ENCODE measurements at regions not wholly inside any gene's neighbourhood (a gene's known extent, or its start where the extent isn't known, plus 50 kb on each side); places are given as distances from the start of the nearest gene placed in this dataset.

GRCh38 chr4:160136021-160136420 is 1033.1 kb downstream of the RAPGEF2 start:
- H3K4me3 ChIP-seq (ENCODE audit: control insufficient read depth, low read depth, low read length): no peak overlapping the region
- DNase-seq (ENCODE audit: low read depth): no peak
- no peak for TF ChIP-seq CTCF (conservative IDR thresholded peaks at IDR 0.05; ENCODE audit: control insufficient read depth, insufficient read depth, low read depth, low read length)

GRCh38 chr4:160141206-160141605 is 1038.3 kb downstream of the RAPGEF2 start:
- H3K4me3 ChIP-seq (ENCODE audit: control insufficient read depth, low read depth, low read length): no peak overlapping the region
- no peak for DNase-seq (ENCODE audit: low read depth)
- no peak for TF ChIP-seq CTCF (conservative IDR thresholded peaks at IDR 0.05; ENCODE audit: control insufficient read depth, insufficient read depth, low read depth, low read length)

GRCh38 chr4:160142579-160142978 is 1039.7 kb downstream of the RAPGEF2 start:
- H3K4me3 ChIP-seq (ENCODE audit: control insufficient read depth, low read depth, low read length): no peak overlapping the region
- no peak for DNase-seq (ENCODE audit: low read depth)
- TF ChIP-seq CTCF (conservative IDR thresholded peaks at IDR 0.05; ENCODE audit: control insufficient read depth, insufficient read depth, low read depth, low read length): no peak

- no peak overlapping the region for H3K4me3 ChIP-seq (ENCODE audit: control insufficient read depth, low read depth, low read length)
- TF ChIP-seq CTCF (conservative IDR thresholded peaks at IDR 0.05; ENCODE audit: control insufficient read depth, insufficient read depth, low read depth, low read length): no peak
- DNase-seq (ENCODE audit: low read depth): no peak
Measured at GRCh38 chr4:160143574-160143973, 1040.7 kb downstream of the RAPGEF2 start.

GRCh38 chr4:160159457-160159856 is 1056.6 kb downstream of the RAPGEF2 start:
- TF ChIP-seq CTCF (conservative IDR thresholded peaks at IDR 0.05; ENCODE audit: control insufficient read depth, insufficient read depth, low read depth, low read length): no peak
- DNase-seq (ENCODE audit: low read depth): no peak

GRCh38 chr4:160161026-160161425 is 1058.1 kb downstream of the RAPGEF2 start:
- H3K4me3 ChIP-seq (ENCODE audit: control insufficient read depth, low read depth, low read length): no peak overlapping the region
- no peak for TF ChIP-seq CTCF (conservative IDR thresholded peaks at IDR 0.05; ENCODE audit: control insufficient read depth, insufficient read depth, low read depth, low read length)
- no peak for DNase-seq (ENCODE audit: low read depth)

More at GRCh38 chr4:160159457-160159856, 1056.6 kb downstream of the RAPGEF2 start:
- no peak overlapping the region for H3K4me3 ChIP-seq (ENCODE audit: control insufficient read depth, low read depth, low read length)

- H3K4me3 ChIP-seq (ENCODE audit: control insufficient read depth, low read depth, low read length): no peak overlapping the region
- no peak for DNase-seq (ENCODE audit: low read depth)
- TF ChIP-seq CTCF (conservative IDR thresholded peaks at IDR 0.05; ENCODE audit: control insufficient read depth, insufficient read depth, low read depth, low read length): no peak
Measured at GRCh38 chr4:160175064-160175643, 1072.3 kb downstream of the RAPGEF2 start.

All from fibroblast of mammary gland (primary cell).